ENCODE measurements at regions not wholly inside any gene's neighbourhood (a gene's known extent, or its start where the extent isn't known, plus 50 kb on each side); places are given as distances from the start of the nearest gene placed in this dataset.

DNA sequence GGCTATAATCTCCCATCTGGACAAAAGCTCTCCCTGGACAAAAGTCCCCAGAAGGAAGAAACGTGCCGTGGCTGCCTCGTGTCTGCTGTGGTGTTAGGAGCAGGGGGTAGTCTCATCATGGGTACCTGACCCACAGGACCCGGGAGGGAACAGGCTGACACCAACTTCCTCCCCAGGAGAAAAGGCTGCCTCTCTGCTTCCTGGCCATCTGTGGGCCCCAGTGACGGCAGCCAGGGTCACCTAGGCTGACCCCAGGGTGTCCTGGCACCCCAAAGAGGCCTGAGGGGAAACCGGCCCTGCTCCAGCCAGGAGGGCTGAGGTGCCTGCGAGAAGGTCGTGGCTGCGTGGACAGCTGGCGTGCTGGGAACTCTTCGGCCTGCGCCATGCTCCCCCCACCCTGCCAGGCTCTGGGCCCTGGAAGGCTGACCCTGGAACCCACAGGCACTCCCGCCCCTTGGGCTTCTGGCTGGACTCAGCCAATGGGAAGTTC lies 133.9 kb downstream of the RFLNA start:
- H3K36me3 ChIP-seq (ENCODE audit: insufficient read depth, low read length) = peaks cover 7% of the 10 kb centered on the region; the same call in 1 of the 2 replicates

GRCh38 chr12:124428136-124428791 lies 133.4 kb downstream of the RFLNA start:
- Histone ChIP-seq H3K79me2 (ENCODE audit: low read length) (0 out of 2 replicates have a peak, but pooled peaks cover 3% of the 10 kb centered on the region), H3K36me3 (ENCODE audit: insufficient read depth, low read length) (peaks cover 7% of the 10 kb centered on the region; the same call in 1 of the 2 replicates), H3K9ac (ENCODE audit: low read length) (no peak overlapping the region), H3K27ac (ENCODE audit: low read length) (no peak overlapping the region), H3K9me2 (replicated peaks; ENCODE audit: insufficient read depth, low read length) (no peaks in the 10 kb centered on the region), H2AFZ (ENCODE audit: low read length) (no peak overlapping the region), H3K27me3 (ENCODE audit: low read length) (no peaks in the 10 kb centered on the region), H3K4me3 (ENCODE audit: low read length) (no peak overlapping the region), H3K9me3 (ENCODE audit: low read length) (no peaks in the 10 kb centered on the region), H4K20me1 (ENCODE audit: insufficient read depth, low read depth, low read length) (0 out of 2 replicates have a peak, but pooled peaks cover 4% of the 10 kb centered on the region), H3K4me1 (ENCODE audit: low read length) (no peaks in the 10 kb centered on the region), H3K4me2 (ENCODE audit: low read depth, low read length, poor library complexity, severe bottlenecking) (no peak overlapping the region)
- no peak for DNase-seq

More for the DNA sequence above, 133.9 kb downstream of the RFLNA start:
- Histone ChIP-seq H4K20me1 (ENCODE audit: insufficient read depth, low read depth, low read length) (no peaks in the 10 kb centered on the region), H3K9me2 (replicated peaks; ENCODE audit: insufficient read depth, low read length) (no peaks in the 10 kb centered on the region), H3K27ac (ENCODE audit: low read length) (no peak overlapping the region), H3K27me3 (ENCODE audit: low read length) (no peaks in the 10 kb centered on the region), H3K79me2 (ENCODE audit: low read length) (0 out of 2 replicates have a peak, but pooled peaks cover 3% of the 10 kb centered on the region), H3K9me3 (ENCODE audit: low read length) (no peaks in the 10 kb centered on the region), H3K4me2 (ENCODE audit: low read depth, low read length, poor library complexity, severe bottlenecking) (no peak overlapping the region), H2AFZ (ENCODE audit: low read length) (no peak overlapping the region), H3K4me1 (ENCODE audit: low read length) (no peaks in the 10 kb centered on the region), H3K4me3 (ENCODE audit: low read length) (no peak overlapping the region), H3K9ac (ENCODE audit: low read length) (no peak overlapping the region)
- DNase-seq = no peak

DNA sequence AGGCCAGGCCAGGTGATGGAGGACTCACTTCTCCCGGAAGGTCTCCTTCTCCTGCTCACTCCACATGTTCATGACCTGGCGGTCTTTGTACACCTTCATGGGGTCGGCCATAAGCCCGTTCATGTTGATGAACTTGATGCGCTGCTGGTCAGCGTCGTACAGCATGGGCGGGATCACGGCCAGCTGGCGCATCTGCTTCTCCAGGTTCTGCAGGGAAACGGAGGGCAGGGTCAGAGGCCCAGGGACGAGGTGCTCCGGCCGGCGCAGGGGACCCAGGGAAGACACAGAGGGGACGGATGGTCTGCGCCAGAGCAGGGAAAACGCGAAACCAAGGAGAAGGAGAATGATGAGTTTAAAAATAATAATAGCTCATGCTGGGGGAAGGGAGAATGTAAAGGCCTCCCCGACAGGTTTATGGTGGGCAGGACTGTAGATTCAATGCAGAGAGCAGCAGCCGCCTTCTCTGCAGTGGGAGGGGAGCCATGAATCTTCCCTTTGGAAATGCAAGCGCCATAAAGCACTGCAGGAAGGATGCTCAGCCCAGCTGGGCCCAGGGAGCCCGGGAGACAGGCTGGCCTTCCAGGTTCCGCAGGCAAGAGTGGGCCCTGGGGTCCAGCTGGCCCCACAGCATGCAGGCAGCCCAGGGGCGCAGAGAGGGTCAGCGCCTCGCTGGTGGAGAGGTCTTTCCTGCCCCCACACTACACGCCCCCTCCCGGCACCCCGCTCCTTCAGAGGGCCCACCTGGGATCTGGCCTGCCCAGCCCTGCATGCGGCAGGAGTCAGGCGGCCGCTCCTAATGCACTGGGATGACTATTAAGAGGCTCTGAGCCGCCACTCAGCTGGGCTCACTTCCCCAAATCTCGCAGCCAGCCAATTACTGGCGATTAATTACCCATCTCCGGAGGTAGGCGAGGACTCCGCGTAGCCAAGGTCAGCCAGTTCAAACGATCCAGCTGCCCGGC lies 132.0 kb downstream of the RFLNA start:
- no peaks in the 10 kb centered on the region for H3K9me2 ChIP-seq (replicated peaks; ENCODE audit: insufficient read depth, low read length)
- H3K27me3 ChIP-seq (ENCODE audit: low read length) = no peaks in the 10 kb centered on the region
- no peaks in the 10 kb centered on the region for H3K4me1 ChIP-seq (ENCODE audit: low read length)
- H3K27ac ChIP-seq (ENCODE audit: low read length) = no peak overlapping the region
- no peak overlapping the region for H3K4me3 ChIP-seq (ENCODE audit: low read length)
- H2AFZ ChIP-seq (ENCODE audit: low read length) = no peak overlapping the region
- H3K9me3 ChIP-seq (ENCODE audit: low read length) = no peaks in the 10 kb centered on the region
- H4K20me1 ChIP-seq (ENCODE audit: insufficient read depth, low read depth, low read length) = 0 out of 2 replicates have a peak, but pooled peaks cover 4% of the 10 kb centered on the region
- no peak overlapping the region for H3K4me2 ChIP-seq (ENCODE audit: low read depth, low read length, poor library complexity, severe bottlenecking)
- peaks cover 5% of the 10 kb centered on the region; the same call in 1 of the 2 replicates for H3K36me3 ChIP-seq (ENCODE audit: insufficient read depth, low read length)
- DNase-seq = no peak
- H3K79me2 ChIP-seq (ENCODE audit: low read length) = 0 out of 2 replicates have a peak, but pooled peaks cover 3% of the 10 kb centered on the region
- no peak overlapping the region for H3K9ac ChIP-seq (ENCODE audit: low read length)

GRCh38 chr12:124425667-124426066 lies 130.8 kb downstream of the RFLNA start:
- Histone ChIP-seq H3K27me3 (ENCODE audit: low read length) (no peaks in the 10 kb centered on the region), H3K4me1 (ENCODE audit: low read length) (no peaks in the 10 kb centered on the region), H3K79me2 (ENCODE audit: low read length) (no peaks in the 10 kb centered on the region), H3K9me3 (ENCODE audit: low read length) (no peaks in the 10 kb centered on the region), H3K9me2 (replicated peaks; ENCODE audit: insufficient read depth, low read length) (no peaks in the 10 kb centered on the region), H3K9ac (ENCODE audit: low read length) (no peak overlapping the region), H3K27ac (ENCODE audit: low read length) (no peak overlapping the region), H2AFZ (ENCODE audit: low read length) (no peak overlapping the region), H3K36me3 (ENCODE audit: insufficient read depth, low read length) (peaks cover under 1% of the 10 kb centered on the region; the same call in 1 of the 2 replicates), H3K4me2 (ENCODE audit: low read depth, low read length, poor library complexity, severe bottlenecking) (no peak overlapping the region), H4K20me1 (ENCODE audit: insufficient read depth, low read depth, low read length) (0 out of 2 replicates have a peak, but pooled peaks cover 4% of the 10 kb centered on the region), H3K4me3 (ENCODE audit: low read length) (no peak overlapping the region)
- DNase-seq = no peak

DNA sequence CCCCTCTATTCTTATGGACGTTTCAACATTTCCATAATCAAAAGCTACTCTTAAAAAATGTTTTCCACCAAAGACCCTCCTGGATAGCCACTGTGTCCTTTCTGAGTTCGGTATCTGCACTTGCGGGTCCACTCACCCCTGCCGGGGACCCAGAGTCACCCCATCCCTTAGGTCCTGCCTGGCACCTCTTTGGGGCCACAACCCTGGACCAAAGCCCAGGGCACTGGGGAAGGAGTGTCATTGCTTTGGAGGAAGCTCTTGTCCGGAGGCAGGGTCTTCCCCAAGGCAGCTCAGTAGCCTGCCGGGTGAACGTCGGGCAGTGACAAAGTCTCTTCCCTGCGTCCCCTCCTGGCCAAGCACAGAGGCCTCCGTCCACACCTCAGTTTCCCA lies 129.6 kb downstream of the RFLNA start:
- Histone ChIP-seq H3K36me3 (ENCODE audit: insufficient read depth, low read length) (no peaks in the 10 kb centered on the region), H3K4me3 (ENCODE audit: low read length) (no peak overlapping the region), H3K9ac (ENCODE audit: low read length) (no peak overlapping the region), H3K4me1 (ENCODE audit: low read length) (no peaks in the 10 kb centered on the region), H3K4me2 (ENCODE audit: low read depth, low read length, poor library complexity, severe bottlenecking) (no peak overlapping the region), H3K27ac (ENCODE audit: low read length) (no peak overlapping the region), H3K9me3 (ENCODE audit: low read length) (no peaks in the 10 kb centered on the region), H3K27me3 (ENCODE audit: low read length) (no peaks in the 10 kb centered on the region), H3K79me2 (ENCODE audit: low read length) (no peaks in the 10 kb centered on the region; the same call in 1 of the 2 replicates), H3K9me2 (replicated peaks; ENCODE audit: insufficient read depth, low read length) (no peaks in the 10 kb centered on the region), H2AFZ (ENCODE audit: low read length) (no peak overlapping the region), H4K20me1 (ENCODE audit: insufficient read depth, low read depth, low read length) (0 out of 2 replicates have a peak, but pooled peaks cover 4% of the 10 kb centered on the region)
- no peak for DNase-seq

DNA sequence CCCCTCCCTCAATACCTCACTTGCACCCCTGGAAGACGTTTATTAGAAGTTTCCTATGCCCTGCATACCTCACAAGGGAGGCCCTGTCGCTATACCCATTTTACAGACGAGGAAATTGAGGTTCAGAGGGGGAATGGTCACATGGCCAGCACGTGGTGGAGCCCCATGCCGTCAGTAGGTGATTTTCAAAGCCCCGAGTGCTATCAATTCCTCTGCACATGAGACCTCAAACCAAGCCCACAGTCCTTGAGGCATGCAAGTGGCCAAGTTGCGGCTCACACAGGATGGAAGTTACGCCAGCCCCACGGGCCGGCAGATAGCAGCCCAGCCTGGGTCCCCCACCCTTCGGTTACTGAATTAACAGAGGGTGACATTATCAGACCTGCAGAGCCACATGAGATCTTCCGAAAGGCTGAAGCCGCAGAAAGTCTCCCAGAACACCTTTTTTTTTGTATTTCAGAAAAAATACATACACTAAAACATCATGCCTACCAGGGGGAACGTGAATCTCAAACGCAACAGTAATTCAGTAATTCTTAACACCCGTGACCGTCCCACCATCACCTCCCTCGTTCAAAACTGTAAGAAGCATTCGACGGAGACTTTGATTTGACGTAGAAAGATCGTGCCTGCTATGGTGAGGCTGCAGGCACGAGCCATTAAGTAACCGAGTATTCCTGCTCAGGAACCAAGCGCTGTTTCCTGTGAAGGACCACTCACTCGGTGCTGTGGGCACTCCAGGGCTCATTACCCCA lies 129.0 kb downstream of the RFLNA start:
- Histone ChIP-seq H3K4me2 (ENCODE audit: low read depth, low read length, poor library complexity, severe bottlenecking) (no peak overlapping the region), H3K79me2 (ENCODE audit: low read length) (no peaks in the 10 kb centered on the region; the same call in 1 of the 2 replicates), H3K4me1 (ENCODE audit: low read length) (no peaks in the 10 kb centered on the region), H2AFZ (ENCODE audit: low read length) (no peak overlapping the region), H4K20me1 (ENCODE audit: insufficient read depth, low read depth, low read length) (0 out of 2 replicates have a peak, but pooled peaks cover 4% of the 10 kb centered on the region), H3K4me3 (ENCODE audit: low read length) (no peak overlapping the region), H3K9me2 (replicated peaks; ENCODE audit: insufficient read depth, low read length) (no peaks in the 10 kb centered on the region), H3K27me3 (ENCODE audit: low read length) (no peaks in the 10 kb centered on the region), H3K9ac (ENCODE audit: low read length) (no peak overlapping the region), H3K27ac (ENCODE audit: low read length) (no peak overlapping the region), H3K9me3 (ENCODE audit: low read length) (no peaks in the 10 kb centered on the region), H3K36me3 (ENCODE audit: insufficient read depth, low read length) (no peaks in the 10 kb centered on the region)
- no peak for DNase-seq

DNA sequence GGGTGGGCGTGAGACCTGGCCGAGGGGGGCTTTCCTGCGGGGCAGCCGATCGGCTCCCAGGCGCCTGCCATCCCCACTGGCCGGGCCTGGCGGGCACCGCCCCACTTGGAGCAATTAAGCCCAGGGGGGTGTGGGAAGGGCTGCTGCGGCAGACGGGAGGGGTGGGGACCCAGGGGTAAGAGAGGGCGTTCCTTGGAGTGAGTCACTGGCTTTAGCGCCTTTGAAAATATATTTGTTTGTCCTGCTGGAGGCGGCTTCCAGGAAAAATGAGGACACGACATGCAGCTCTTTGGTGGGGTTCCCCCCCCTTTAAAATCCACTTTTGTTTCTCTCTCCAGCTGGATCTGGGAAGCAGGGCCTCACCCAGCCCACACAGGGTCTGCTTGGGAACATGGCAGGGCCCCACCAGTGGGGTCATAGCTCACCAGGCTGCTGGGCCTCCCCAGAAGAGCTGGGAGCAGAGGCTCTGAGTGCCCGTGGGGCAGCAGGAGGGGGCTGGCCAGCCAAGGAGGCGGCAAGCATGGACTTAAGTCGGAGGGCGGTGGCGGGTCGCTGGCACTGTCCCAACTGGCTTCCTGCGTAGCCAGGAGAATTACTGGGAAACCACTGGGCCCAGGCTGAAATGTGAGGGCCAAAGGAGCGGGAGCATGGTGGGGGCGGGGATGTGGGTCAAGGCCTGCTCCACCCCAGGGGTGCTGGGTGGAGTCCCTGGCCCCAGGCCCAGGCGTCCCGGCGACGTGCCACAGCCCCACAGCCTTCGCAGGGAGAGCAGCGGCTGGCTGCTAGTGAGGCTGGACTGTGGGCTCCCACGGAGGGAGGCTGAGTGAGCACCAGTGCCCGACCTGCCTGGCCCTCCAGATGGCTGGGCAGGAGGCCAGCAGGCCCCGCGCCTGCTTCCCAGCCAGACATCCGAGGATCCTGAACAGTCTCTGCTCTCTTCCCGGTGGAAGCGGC lies 128.0 kb downstream of the RFLNA start:
- Histone ChIP-seq H3K27ac (ENCODE audit: low read length) (no peak overlapping the region), H3K4me2 (ENCODE audit: low read depth, low read length, poor library complexity, severe bottlenecking) (no peak overlapping the region), H3K9me2 (replicated peaks; ENCODE audit: insufficient read depth, low read length) (no peaks in the 10 kb centered on the region), H3K27me3 (ENCODE audit: low read length) (no peaks in the 10 kb centered on the region), H4K20me1 (ENCODE audit: insufficient read depth, low read depth, low read length) (0 out of 2 replicates have a peak, but pooled peaks cover 4% of the 10 kb centered on the region), H3K4me3 (ENCODE audit: low read length) (no peak overlapping the region), H3K9ac (ENCODE audit: low read length) (no peak overlapping the region), H3K36me3 (ENCODE audit: insufficient read depth, low read length) (no peaks in the 10 kb centered on the region), H3K79me2 (ENCODE audit: low read length) (no peaks in the 10 kb centered on the region; the same call in 1 of the 2 replicates), H3K9me3 (ENCODE audit: low read length) (no peaks in the 10 kb centered on the region), H3K4me1 (ENCODE audit: low read length) (no peaks in the 10 kb centered on the region), H2AFZ (ENCODE audit: low read length) (no peak overlapping the region)
- no peak for DNase-seq

All from Karpas-422 (cell line).